Liver (tissue), 7 donors: ENCODE measurements at regions not wholly inside any gene's neighbourhood (a gene's known extent, or its start where the extent isn't known, plus 50 kb on each side); places are given as distances from the start of the nearest gene placed in this dataset.

Source experiments
- DNase-seq: peaks from one replicate; pipeline ENCODE4 v3.0.0-alpha.2; 2017; ENCODE audit warnings: low spot score
- H3K27ac ChIP-seq, 2 donors: one replicate each; pipeline ENCODE4 v1.7.0; 2013; ENCODE audit warnings: inconsistent platforms in 2 of 2, low read length in 2 of 2, control low read depth in 1 of 2, low read depth in 1 of 2, mild to moderate bottlenecking in 1 of 2
- H3K27me3 ChIP-seq, 4 donors: one replicate each; pipeline versions ENCODE4 v1.6.1 to v1.7.0; 2013; ENCODE audit warnings: low read length in 3 of 4, inconsistent platforms in 1 of 4, mild to moderate bottlenecking in 1 of 4, moderate library complexity in 1 of 4; ENCODE audit not compliant: control insufficient read depth in 4 of 4, insufficient read depth in 4 of 4
- H3K36me3 ChIP-seq, 4 donors: one replicate each; pipeline versions ENCODE4 v1.6.1 to v1.7.0; 2013; ENCODE audit warnings: low read length in 3 of 4, mild to moderate bottlenecking in 3 of 4, low read depth in 1 of 4, moderate library complexity in 1 of 4; ENCODE audit not compliant: control insufficient read depth in 4 of 4, insufficient read depth in 3 of 4
- H3K4me1 ChIP-seq, 4 donors: one replicate each; pipeline versions ENCODE4 v1.6.1 to v1.7.0; 2013; ENCODE audit warnings: low read length in 3 of 4, mild to moderate bottlenecking in 3 of 4, moderate library complexity in 1 of 4; ENCODE audit not compliant: control insufficient read depth in 4 of 4, insufficient read depth in 4 of 4
- H3K4me3 ChIP-seq, 3 donors: one replicate each; pipeline versions ENCODE4 v1.6.1 to v1.7.0; 2013; ENCODE audit warnings: low read length in 3 of 3, control low read depth in 1 of 3, low read depth in 1 of 3, mild to moderate bottlenecking in 1 of 3
- H3K9ac ChIP-seq, 2 donors: one replicate each; pipeline ENCODE4 v1.7.0; 2013; ENCODE audit warnings: low read length in 2 of 2, mild to moderate bottlenecking in 2 of 2, moderate library complexity in 2 of 2, control low read depth in 1 of 2, low read depth in 1 of 2
- H3K9me3 ChIP-seq, 4 donors: one replicate each; pipeline versions ENCODE4 v1.6.1 to v1.7.0; 2013; ENCODE audit warnings: low read length in 3 of 4; ENCODE audit not compliant: control insufficient read depth in 4 of 4
- ATF3 ChIP-seq: IDR thresholded peaks from 2 replicates; pipeline ENCODE4 v1.6.1; 2016; ENCODE audit warnings: antibody characterized with exemption
- EGR1 ChIP-seq, 2 donors: IDR thresholded peaks; 2 replicates each; pipeline ENCODE4 v1.6.1; 2016 to 2018; ENCODE audit warnings: antibody characterized with exemption in 2 of 2, low read depth in 2 of 2
- FOXA2 ChIP-seq: IDR thresholded peaks from 2 replicates; pipeline ENCODE4 v1.6.1; 2016; ENCODE audit warnings: antibody characterized with exemption
- GABPA ChIP-seq, 2 donors: IDR thresholded peaks in 1 of 2; conservative IDR thresholded peaks in 1 of 2; 2 replicates each; pipeline ENCODE4 v1.6.1; 2016; ENCODE audit warnings: antibody characterized with exemption in 2 of 2, mild to moderate bottlenecking in 1 of 2, moderate library complexity in 1 of 2
- HNF4G ChIP-seq: IDR thresholded peaks from 2 replicates; pipeline ENCODE4 v1.6.1; 2016; ENCODE audit warnings: antibody characterized with exemption
- MAX ChIP-seq: IDR thresholded peaks from 2 replicates; pipeline ENCODE4 v1.6.1; 2016; ENCODE audit warnings: antibody characterized with exemption
- REST ChIP-seq: IDR thresholded peaks from 2 replicates; pipeline ENCODE4 v1.6.1; 2016; ENCODE audit warnings: antibody characterized with exemption, mild to moderate bottlenecking
- TAF1 ChIP-seq: conservative IDR thresholded peaks from 2 replicates; pipeline ENCODE4 v1.6.1; 2016; ENCODE audit warnings: antibody characterized with exemption, mild to moderate bottlenecking
- YY1 ChIP-seq: IDR thresholded peaks from 2 replicates; pipeline ENCODE4 v1.6.1; 2016; ENCODE audit warnings: antibody characterized with exemption, mild to moderate bottlenecking
- ZBTB33 ChIP-seq: IDR thresholded peaks from 2 replicates; pipeline ENCODE4 v1.6.1; 2016; ENCODE audit warnings: antibody characterized with exemption
- WGBS: extraction: QIAGEN DNeasy Blood & Tissue Kit; methylation state at CpG from one replicate; pipeline ENCODE4 v1.1.7; 2013; 5-methylcytosine and 5-hydroxymethylcytosine counted together
- donor health status: healthy.
- donor health status: healthy.
- donor health status: healthy.
- donor health status: healthy.

- TF ChIP-seq HNF4G (no peak), EGR1 (IDR thresholded peaks at IDR 0.05; ENCODE audit: low read depth in 2 of 2) (no peak), ATF3 (no peak)
Observed at GRCh38 chr9:80651044-80651443, 1038.3 kb downstream of the TLE1 start (continued).

- 58% methylated on average over 2 of the region's 2 CpGs for WGBS
- no peak overlapping the region for H3K27ac ChIP-seq
- DNase-seq: no peak
Observed at GRCh38 chr9:80649496-80649895, 1039.9 kb downstream of the TLE1 start.

More at GRCh38 chr9:80649496-80649895, 1039.9 kb downstream of the TLE1 start:
- no peaks in the 10 kb centered on the region for H3K4me1 ChIP-seq
- no peaks in the 10 kb centered on the region for H3K9me3 ChIP-seq
- no peak for TF ChIP-seq REST
- no peak for TF ChIP-seq EGR1 (IDR thresholded peaks at IDR 0.05; ENCODE audit: low read depth in 2 of 2)
- TF ChIP-seq HNF4G: no peak
- TF ChIP-seq GABPA (IDR thresholded peaks at IDR 0.05 in 1 of 2, conservative IDR thresholded peaks at IDR 0.05 in 1 of 2): no peak
- TF ChIP-seq FOXA2: no peak
- TF ChIP-seq MAX: no peak
- TF ChIP-seq TAF1: no peak
- no peak for TF ChIP-seq ZBTB33
- TF ChIP-seq YY1: no peak
- H3K9ac ChIP-seq: no peak overlapping the region
- H3K36me3 ChIP-seq: no peaks in the 10 kb centered on the region
- no peak overlapping the region for H3K4me3 ChIP-seq
- no peaks in the 10 kb centered on the region for H3K27me3 ChIP-seq
